ENCODE measurements at regions not wholly inside any gene's neighbourhood (a gene's known extent, or its start where the extent isn't known, plus 50 kb on each side); places are given as distances from the start of the nearest gene placed in this dataset.

- Mint-ChIP-seq H3K36me3 (ENCODE audit: low read depth) (no peaks in the 10 kb centered on the region), H3K4me3 (no peak overlapping the region), H3K27me3 (ENCODE audit: insufficient read depth, low read depth, poor library complexity) (peaks cover 6% of the 10 kb centered on the region), H3K27ac (no peak overlapping the region), H3K4me1 (peaks cover 26% of the 10 kb centered on the region), H3K9me3 (no peaks in the 10 kb centered on the region)
- Histone ChIP-seq H3K4me2 (no peak overlapping the region), H3K79me2 (replicated peaks; ENCODE audit: insufficient read depth) (no peaks in the 10 kb centered on the region), H3K4me3 (no peak overlapping the region), H3K4me1 (ENCODE audit: insufficient read depth) (peaks cover 8% of the 10 kb centered on the region), H3K36me3 (ENCODE audit: insufficient read depth) (no peaks in the 10 kb centered on the region), H2AFZ (no peak overlapping the region), H3K9me2 (ENCODE audit: insufficient read depth) (no peaks in the 10 kb centered on the region; the same call in 1 of the 2 replicates), H4K20me1 (replicated peaks; ENCODE audit: insufficient read depth) (no peaks in the 10 kb centered on the region), H3F3A (replicated peaks; ENCODE audit: low read depth) (no peaks in the 10 kb centered on the region), H3K27me3 (ENCODE audit: insufficient read depth) (no peaks in the 10 kb centered on the region), H3K27ac (ENCODE audit: low read depth) (no peak overlapping the region)
- ATAC-seq (no peak), DNase-seq (ENCODE audit: low spot score) (no peak)
- no peak for TF ChIP-seq ZNF462 (CRISPR knock-in tag; IDR thresholded peaks at IDR 0.05)
- TF ChIP-seq JUNB (IDR thresholded peaks at IDR 0.05; ENCODE audit: unreplicated experiment): no peak
- no peak for TF ChIP-seq CTCF (conservative IDR thresholded peaks at IDR 0.05; ENCODE audit: low read depth in 2 of 2)
- no peak for TF ChIP-seq REST (IDR thresholded peaks at IDR 0.05; ENCODE audit: unreplicated experiment)
- TF ChIP-seq ZNF331 (CRISPR knock-in tag; IDR thresholded peaks at IDR 0.05; ENCODE audit: low read depth): no peak
- no peak for TF ChIP-seq EZH2phosphoT487 (IDR thresholded peaks at IDR 0.05; ENCODE audit: unreplicated experiment)
- no peak for TF ChIP-seq ZNF114 (CRISPR knock-in tag; IDR thresholded peaks at IDR 0.05)
- TF ChIP-seq CREB1 (CRISPR knock-in tag; IDR thresholded peaks at IDR 0.05; ENCODE audit: low read depth): no peak
- no peak for TF ChIP-seq ETS1 (IDR thresholded peaks at IDR 0.05)
- no peak for TF ChIP-seq EZH2 (IDR thresholded peaks at IDR 0.05; ENCODE audit: low read depth, unreplicated experiment)
- no peak for TF ChIP-seq NANOG (IDR thresholded peaks at IDR 0.05; ENCODE audit: borderline replicate concordance)
- TF ChIP-seq STAT1 (IDR thresholded peaks at IDR 0.05; ENCODE audit: unreplicated experiment): no peak
- TF ChIP-seq POLR2AphosphoS5 (IDR thresholded peaks at IDR 0.05; ENCODE audit: low read depth): no peak
Measured at GRCh38 chr10:63677001-63677400, 155.8 kb downstream of the REEP3 start.
